Activated naive CD4-positive, alpha-beta T cell treated with Interleukin-2 at 50 U/mL for 16 hours (primary cell): ENCODE measurements at regions not wholly inside any gene's neighbourhood (a gene's known extent, or its start where the extent isn't known, plus 50 kb on each side); places are given as distances from the start of the nearest gene placed in this dataset.
"Not testable (repeated sequence)": the region's sequence is repeated elsewhere in the genome, so short reads cannot be mapped to it uniquely, and the experiment has no call there.

Source experiments
- DNase-seq: peaks from one replicate; pipeline ENCODE4 v3.0.0-alpha.2; 2020

DNA sequence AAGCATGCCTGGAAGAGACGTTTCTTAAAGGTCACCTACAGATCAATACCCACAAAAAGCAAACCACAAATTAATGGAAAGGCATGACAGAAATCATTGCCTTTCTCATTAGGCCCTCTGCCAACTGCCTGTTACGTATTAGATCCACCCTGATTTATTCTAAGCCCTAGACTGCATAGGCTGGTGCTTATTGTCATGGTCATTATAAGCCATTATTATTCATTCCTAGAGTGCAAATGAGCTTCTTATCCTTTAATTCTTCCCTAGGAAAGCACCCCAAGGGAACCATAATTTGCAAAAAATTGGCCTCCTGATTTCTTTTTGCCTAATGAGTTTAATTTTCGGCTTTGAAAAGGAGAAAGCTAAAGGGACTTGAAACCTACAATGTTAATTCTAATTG lies 184.2 kb upstream of the GPRIN3 start:
- no peak for DNase-seq

GRCh38 chr4:89489921-89490431 lies 182.4 kb upstream of the GPRIN3 start:
- not testable (repeated sequence) for DNase-seq

DNA sequence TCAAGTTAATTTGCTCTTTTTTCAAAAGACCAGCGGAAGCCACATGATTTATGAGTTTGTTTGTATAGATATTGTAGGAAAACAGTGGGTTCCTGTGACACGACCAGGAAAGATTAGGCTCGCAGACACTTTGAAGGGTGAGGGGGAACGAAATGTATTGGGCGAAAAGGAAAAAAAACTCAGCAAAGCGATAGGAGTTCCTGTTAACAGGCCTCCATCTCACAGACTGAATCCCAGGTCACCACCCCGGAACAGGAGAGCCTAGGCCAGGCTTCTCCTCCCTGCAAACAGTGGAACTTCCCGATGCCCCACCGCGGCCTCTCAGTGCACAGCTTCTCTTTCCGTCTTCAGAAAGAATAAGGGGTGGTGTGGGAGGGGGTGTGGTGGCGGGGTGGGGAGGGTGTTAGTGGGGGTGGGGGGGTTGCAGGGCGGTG lies 181.8 kb upstream of the GPRIN3 start:
- no peak for DNase-seq

DNA sequence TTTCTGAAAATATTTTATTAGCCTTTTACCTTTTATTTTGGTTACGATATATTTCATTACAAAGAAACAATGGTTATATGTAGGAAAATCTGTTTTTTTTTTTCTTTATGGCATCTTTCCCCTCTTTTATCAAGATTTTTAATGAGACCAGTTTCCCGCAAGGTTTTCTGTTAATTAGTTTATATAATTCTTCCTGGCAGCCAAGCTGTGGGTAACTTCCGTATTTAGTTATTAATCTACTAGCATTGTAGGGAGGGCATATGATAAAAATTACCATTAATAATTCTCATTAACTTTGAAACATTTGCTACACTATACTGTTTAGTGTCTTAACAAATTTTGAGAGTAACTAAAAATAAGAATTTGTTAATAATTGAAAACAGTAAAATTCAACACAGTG lies 181.1 kb upstream of the GPRIN3 start:
- no peak for DNase-seq

DNA sequence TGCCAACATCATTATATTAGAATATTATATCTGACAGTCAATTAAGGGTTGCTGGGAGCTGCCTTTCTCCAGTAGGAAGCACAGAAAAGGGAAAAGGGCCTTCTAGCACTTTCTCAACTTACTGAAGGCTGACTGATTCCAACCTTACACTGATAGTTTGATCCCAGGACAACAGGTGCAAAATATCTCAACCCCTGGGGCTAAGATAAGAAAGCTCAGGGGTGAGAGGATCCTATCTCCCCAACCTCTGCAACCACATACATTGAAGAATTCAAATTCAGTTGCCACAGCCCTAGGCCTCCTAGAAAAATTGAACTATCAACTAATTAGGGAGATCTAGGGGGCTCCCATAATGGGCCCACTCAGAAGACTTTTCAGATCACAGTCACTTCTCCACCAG lies 179.1 kb upstream of the GPRIN3 start:
- no peak for DNase-seq

DNA sequence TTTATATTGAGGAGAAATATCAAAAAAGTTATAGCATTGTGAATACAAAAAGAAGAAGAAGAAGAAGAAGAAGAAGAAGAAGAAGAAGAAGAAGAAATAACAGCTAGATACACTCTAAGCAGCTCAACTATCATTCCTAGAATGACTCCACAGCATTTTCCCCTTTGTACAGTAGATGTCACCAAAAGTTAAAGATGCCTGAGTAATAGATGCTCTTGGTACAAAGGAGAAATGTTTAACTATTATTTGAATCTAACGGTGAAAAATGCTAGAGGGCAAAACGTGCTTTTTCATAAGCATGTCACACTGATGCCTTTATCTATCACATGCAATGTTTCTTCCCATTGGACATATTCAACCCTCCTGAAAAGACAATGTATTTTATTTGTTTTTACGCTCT lies 178.4 kb upstream of the GPRIN3 start:
- no peak for DNase-seq

GRCh38 chr4:89483833-89484232 lies 176.2 kb upstream of the GPRIN3 start:
- DNase-seq = no peak

DNA sequence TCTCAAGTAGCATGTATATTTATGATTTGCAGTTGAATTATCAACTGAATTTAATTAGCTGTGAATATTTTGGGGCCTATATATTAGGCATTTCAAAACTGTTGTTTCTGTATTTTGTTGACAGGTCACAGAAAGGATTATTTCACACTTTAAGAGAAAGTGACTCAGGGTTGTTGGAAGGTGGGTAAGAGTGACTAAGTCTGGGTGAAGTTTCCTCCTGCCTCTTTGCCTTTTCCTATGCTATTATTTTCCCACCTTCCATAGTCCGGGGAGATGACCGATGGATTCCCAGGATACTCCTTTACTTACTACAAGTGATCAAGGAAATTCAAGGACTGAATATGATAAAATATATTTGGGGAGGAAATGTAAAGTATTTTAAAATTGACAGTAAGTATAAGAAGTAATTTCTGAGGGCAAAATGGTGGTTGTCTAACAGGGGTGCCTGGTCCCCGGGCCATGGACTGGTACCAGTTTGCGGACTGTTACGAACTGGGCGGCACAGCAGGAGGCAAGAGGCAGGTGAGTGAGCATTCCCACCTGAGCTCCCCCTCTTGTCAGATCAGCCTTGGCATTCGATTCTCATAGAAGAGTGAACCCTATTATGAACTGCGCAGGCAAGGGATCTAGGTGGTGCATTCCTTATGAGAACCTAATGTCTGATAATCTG lies 175.5 kb upstream of the GPRIN3 start:
- no peak for DNase-seq

DNA sequence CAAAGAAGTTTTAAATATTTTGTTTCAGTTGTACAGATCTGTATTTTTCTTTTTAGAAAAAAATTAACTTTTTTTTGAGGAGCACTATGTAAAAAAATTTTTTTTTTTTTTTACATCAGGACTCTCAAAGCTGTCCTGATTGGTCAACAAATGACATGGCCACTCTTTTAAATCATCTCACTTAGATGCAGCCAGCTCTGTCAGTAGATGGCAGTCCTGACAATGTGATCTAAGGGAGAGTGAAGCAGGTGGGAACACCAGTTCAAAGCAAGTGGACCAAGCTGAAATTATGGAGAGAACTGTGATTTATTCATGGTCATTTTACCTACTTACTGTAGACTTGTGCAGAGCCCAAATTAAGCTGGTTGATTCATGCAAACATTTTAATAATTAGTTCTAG lies 174.7 kb upstream of the GPRIN3 start:
- no peak for DNase-seq

GRCh38 chr4:89469930-89470375 lies 162.4 kb upstream of the GPRIN3 start:
- DNase-seq = peak; percentile 7

- no peak for DNase-seq
Observed at GRCh38 chr4:89469516-89469915, 161.9 kb upstream of the GPRIN3 start.

- DNase-seq = no peak
Observed at GRCh38 chr4:89468602-89469001, 161.0 kb upstream of the GPRIN3 start.

DNA sequence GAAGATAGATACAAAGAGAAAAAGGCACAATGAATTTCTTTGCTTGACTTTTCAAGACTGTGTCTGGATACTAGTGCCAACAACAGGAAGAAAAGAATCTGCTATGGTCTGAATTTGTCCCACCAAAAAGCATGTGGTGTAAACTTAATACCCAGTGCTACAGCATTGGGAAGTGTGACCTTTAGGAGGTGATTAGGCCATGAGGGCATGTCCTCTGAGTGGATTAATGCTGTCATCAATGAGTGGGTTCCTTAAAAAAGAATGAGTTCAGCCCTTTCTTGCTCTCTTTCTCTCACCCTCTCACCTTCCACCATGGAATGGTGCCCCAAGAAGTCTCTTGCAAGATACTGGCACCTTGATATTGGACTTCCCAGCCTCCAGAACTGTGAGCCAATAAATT lies 155.7 kb upstream of the GPRIN3 start:
- no peak for DNase-seq

GRCh38 chr4:89447543-89447942 lies 139.9 kb upstream of the GPRIN3 start:
- DNase-seq = no peak

DNA sequence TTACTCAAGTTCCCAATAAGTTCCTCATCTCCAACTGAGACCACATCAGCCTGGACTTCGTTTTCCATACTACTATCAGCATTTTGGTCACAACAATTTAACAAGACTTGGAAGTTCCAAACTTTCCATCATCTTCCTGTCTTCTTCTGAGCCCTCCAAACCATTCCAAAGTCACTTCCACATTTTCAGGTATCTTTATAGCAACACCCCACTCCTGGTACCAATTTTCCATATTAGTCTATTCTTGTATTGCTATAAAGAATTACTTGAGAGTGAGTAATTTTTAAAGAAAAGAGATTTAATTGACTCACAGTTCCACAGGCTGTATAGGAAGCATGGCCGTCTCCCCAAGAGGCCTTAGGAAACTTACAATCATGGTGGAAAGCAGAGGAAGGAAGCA lies 138.6 kb upstream of the GPRIN3 start:
- no peak for DNase-seq

- no peak for DNase-seq
Observed at GRCh38 chr4:89439533-89439932, 131.9 kb upstream of the GPRIN3 start.

GRCh38 chr4:89438102-89438831 lies 130.7 kb upstream of the GPRIN3 start:
- DNase-seq = peak; percentile 51

DNA sequence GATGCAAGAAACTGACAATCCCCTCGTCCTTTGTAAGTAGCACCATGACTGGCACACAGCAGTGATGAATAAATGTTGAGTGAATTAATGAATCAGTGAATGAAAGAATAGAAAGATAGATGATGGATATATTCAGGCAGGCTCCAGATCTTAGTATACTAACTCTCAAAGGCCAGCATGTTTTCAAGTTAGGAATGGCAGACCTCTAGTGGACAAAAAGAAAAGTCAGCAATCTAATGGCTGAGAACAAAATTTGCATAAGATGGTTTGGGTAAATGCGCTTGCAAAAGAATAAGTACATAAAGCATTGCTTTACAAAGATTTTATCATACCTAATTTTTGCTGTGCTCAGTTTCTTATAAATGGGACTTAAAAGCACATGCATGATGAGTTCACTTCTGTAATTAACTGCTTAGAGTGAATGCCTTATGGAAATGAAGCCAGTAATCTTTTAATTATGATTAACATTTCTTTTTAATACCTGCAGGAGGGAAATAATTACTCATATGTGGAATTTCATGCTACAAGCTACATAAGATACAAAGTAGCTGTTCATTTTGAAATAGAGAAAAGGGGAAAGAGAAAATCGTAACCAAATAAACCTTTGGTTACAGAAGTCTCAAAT lies 126.9 kb upstream of the GPRIN3 start:
- no peak for DNase-seq

DNA sequence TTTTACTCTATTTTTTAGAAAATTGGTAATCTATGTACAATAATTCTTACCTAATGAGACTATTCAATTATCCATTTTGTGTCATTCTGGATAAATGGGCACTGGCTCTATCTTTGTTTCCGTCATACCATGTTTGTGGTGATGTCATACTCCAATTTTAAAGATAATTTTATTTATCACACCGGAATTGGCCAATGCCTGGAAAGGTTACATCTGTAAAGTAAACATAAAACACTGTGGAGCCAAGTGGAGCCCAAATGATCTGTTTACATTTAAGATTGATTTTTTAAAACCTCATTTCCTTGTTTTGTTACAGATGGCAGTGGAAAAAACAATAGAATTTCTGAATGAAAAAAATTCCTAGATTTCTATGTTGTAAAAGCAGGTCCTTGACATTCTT lies 120.2 kb upstream of the GPRIN3 start:
- DNase-seq = no peak

- no peak for DNase-seq
Observed at GRCh38 chr4:89425023-89425422, 117.4 kb upstream of the GPRIN3 start.

- no peak for DNase-seq
Observed at GRCh38 chr4:89422441-89422990, 114.9 kb upstream of the GPRIN3 start.

DNA sequence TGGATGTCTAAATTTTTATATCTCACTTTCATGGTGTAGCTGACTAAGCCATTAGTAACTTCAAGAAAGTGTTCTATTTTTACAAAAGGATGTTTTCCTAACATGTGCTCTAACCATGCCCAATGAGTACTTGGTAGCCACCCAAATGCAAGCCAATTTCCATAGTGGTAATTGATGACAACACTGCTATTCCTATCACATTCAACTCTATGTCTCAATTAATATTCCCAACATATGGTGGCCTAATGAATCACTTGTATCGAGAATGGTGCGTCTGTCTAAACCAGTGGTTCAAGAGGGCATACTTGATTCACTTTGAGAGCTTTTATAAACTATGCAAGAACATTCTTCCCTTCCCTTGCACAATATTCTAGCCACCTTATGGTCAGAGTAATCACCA lies 112.9 kb upstream of the GPRIN3 start:
- DNase-seq = no peak

DNA sequence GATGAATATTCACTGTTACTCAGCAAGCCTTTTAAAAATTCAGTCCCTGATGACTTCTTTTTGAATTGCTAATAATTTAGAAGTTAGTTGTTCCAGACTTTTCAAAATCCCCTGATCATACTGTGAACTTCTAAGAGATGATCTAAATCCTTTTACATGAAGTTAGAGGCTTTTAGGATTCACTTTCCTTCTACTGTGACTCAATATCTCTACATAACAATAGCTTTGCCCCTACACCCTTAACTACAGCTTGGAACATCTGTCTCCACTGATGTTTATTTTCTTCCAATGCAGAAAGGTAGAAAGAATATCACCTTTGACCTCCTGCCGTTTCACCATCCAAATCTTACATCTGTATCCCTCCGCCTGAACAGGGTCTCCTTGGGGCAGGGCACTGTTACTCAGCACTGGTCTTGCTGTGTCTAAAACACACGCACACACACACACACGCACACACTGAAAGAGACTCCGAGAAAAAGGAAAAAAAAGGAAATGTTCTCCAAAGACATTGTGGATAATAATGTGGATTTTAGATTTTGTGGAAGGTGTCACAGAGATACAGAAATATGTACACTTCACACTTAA lies 111.6 kb upstream of the GPRIN3 start:
- DNase-seq = no peak
